T47D (cell line): ENCODE measurements at regions not wholly inside any gene's neighbourhood (a gene's known extent, or its start where the extent isn't known, plus 50 kb on each side); places are given as distances from the start of the nearest gene placed in this dataset.
"Not testable (repeated sequence)": the region's sequence is repeated elsewhere in the genome, so short reads cannot be mapped to it uniquely, and the experiment has no call there.

Source experiments
- DNase-seq, 2 experiments: peaks; one replicate each; pipeline versions ENCODE4 v3.0.0 to v3.0.0-alpha.2; 2011 to 2012; ENCODE audit warnings: low read depth in 1 of 2, low spot score in 1 of 2
- JUND ChIP-seq: IDR thresholded peaks from 2 replicates; pipeline ENCODE4 v1.6.1; 2012; ENCODE audit warnings: low read depth
- in situ Hi-C: cut with HindIII; loops from 2 replicates; pipeline ENCODE4 v1.10.0; 2016; ENCODE audit warnings: low sequenced_read_pairs, low pct_unique_long_range_greater_than_20kb

DNA sequence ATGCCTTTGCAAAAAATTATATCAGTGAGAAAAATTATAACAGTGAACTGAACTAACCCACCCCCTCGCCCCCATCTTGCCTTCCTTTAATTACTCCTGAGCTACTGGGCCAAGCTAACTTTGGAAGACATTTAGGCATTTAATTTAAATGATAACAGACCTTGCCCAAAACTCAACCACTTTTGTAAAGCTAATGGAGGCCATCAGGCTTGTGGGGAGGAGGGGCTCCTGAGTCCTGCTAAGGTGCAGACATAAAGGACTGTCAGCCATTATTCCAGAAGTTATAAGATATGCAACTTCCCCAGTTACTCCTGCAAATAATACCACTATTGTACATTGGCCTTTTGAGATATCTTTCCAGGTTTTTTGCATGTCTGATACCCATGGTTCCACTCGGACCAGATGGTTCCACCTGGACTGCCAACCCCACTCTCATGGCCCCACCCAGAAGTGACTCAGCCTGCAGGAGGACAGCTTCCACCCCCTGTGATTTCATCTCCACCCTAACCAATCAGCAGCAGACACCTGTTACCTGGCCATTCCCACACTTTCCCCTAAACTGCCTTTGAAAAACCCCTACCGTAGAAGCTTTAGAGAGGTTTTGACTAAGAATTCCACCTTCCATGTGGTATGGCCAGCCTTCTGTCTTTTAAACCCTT, 805.4 kb upstream of the CDH6 start:
- no peak for DNase-seq
- in situ Hi-C loops: no loop called here
- no peak for TF ChIP-seq JUND

DNA sequence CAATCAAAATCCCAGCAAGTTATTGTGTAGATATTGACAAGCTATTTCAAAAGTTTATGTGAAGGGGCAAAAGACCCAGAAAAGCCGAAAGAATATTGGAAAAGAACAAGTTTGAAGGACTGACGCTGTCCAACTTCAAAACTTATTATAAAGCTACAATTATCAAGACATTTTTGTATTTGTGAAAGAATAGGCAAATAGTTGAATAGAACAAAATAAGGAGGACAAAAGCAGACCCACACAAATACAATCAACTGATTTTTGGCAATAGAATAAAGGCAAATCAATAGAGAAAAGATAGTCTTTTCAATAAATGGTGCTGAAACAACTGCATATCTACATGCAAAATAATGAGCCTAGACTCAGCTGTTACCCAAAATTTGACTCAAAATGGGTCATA, 807.7 kb upstream of the CDH6 start:
- in situ Hi-C loops: no loop called here
- no peak for DNase-seq
- no peak for TF ChIP-seq JUND

DNA sequence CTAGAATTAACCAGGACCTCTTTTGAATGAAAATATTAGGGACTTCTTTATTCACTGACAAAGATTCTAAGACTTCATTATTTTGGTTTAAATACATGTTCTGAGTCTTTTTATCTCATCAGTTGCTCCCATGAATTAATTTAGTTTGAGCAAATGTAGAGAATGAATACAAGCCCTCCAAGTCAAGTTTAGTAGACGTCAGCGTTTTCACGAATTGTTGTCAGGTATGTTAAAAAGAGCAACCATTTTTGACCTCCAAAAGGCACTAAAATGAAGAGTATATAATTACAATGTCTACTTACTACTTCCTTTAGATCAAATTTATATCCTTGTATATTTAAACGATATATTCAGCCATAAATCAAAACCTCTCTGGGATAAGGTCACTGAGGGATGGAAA, 809.3 kb upstream of the CDH6 start:
- no peak for DNase-seq
- in situ Hi-C loops: no loop called here
- TF ChIP-seq JUND: no peak

DNA sequence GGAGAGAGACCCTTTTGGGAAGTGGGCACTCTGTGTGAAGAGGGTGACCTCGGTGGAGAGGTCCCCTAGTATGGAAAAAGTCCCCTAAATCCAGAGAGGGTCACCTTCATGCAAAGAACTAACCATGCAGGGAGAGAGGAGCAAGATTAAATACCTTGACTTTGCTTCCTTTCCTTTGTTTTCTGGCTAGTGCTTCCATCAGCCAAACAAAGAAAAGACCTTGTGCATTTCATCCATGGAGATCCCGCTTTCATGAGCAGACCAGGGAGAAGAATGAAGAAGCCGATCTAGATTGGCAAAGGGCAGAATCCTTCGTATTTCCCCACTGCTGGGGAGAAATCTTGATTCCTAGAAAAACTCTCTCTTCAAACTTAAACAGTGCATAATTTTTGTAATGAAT, 813.3 kb upstream of the CDH6 start:
- in situ Hi-C loops: no loop called here
- no peak for DNase-seq
- TF ChIP-seq JUND: no peak

DNA sequence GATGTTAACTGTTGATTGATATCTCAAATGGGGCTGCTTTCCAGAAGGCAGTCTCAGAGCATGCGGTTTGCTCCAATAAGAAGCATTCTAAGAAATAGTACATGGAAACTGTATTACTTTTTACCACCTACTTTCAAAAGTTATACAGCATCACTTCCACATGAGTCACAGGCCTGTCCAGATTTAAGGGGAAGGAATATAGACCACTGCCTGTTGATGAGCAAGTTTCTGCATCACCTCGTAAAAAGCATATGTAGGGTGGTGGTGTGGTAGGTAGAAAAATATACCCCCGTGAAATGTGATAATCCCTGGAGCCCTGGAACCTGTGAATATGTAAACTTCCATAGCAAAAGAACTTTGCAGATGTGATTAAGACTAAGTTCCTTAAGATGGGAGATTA, 816.6 kb upstream of the CDH6 start:
- TF ChIP-seq JUND: no peak
- in situ Hi-C loops: no loop called here
- no peak for DNase-seq

DNA sequence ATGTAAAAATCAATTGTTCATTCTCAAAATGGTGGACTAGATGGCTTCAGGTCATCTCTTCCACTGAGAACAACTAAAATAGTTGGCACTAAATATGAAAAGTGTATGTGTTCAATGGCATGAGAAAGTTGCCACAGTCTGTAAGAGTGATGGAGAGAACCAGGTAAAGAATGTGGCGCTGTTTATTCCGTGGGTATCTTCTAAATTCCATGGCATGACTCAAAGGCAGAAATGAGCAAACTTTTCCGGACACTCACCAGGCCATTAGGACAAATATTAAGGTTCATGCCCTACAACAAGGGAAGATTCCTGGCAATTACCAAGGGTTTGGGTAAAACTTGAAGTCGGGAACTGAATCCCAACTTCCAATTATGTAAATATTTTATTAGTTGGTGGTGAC, 825.4 kb upstream of the CDH6 start:
- in situ Hi-C loops: no loop called here
- TF ChIP-seq JUND: no peak
- no peak for DNase-seq

DNA sequence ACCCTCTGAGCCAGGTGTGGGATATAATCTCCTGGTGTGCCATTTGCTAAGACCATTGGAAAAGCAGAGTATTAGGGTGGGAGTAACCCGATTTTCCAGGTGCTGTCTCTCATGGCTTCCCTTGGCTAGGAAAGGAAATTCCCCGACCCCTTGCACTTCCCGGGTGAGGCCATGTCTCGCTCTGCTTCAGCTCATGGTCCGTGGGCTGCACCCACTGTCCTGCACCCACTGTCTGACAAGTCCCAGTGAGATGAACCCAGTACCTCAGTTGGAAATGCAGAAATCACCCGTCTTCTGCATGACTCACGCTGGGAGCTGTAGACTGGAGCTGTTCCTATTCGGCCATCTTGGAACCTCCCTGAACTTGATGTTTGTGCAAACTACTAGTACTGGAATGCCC, 828.5 kb upstream of the CDH6 start:
- in situ Hi-C loops, DNase-seq: not testable (repeated sequence)

DNA sequence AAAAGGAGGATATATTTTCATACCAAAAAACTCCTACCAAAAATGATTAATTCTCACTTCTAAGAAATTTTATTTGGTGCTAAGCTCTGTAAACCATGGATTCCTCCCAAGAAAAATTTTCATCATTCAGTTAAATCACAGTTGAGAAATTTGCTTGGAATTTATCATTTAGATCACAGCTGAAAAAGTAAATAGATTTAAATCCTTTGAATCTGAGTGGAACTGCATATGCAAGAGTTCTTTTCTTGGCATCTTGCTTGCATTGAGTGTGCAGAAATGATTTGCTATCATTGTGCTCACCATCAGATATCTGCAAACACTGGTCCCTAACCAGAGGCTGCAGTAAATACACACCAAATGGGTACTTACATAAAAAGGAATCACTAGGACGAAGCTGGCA, 836.1 kb upstream of the CDH6 start:
- no peak for DNase-seq
- in situ Hi-C loops: no loop called here
- TF ChIP-seq JUND: no peak

DNA sequence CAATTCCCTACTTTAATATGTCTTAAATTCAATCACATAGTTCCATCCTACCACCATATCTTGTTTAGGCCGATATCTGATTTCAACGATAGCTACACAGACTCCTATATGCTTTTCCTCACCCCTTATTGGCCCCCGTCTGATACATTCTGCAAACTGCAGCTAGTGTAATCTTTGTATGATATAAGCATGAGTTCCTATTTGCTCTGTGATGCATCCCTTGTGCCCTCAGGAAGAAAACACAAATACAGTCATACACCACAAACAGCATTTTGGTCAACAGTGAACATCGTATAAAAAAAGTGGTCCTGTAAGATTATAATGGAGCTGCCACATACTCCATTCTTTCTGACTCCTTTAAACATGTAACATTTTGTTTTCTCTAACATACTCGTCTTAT, 837.8 kb upstream of the CDH6 start:
- in situ Hi-C loops: no loop called here
- no peak for DNase-seq
- no peak for TF ChIP-seq JUND

DNA sequence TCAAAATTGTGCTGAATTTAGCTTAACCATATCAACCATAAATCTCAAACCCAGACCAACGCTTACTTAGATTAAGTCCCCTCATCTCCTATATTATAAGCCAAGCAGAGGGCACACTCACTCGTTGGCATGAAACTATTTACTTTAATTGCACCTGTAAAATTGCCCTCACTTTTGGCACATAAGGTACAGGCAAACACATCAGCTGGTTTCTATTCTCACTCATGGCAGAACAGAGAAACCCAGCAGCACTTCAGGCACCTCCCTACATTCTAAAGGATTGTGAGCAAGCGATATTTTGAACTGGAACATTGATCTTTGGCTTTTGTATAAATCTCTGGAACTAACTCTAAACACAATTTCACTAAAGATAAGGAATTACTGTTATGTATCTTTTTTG, 845.6 kb upstream of the CDH6 start:
- DNase-seq: no peak
- in situ Hi-C loops: no loop called here
- TF ChIP-seq JUND: no peak

DNA sequence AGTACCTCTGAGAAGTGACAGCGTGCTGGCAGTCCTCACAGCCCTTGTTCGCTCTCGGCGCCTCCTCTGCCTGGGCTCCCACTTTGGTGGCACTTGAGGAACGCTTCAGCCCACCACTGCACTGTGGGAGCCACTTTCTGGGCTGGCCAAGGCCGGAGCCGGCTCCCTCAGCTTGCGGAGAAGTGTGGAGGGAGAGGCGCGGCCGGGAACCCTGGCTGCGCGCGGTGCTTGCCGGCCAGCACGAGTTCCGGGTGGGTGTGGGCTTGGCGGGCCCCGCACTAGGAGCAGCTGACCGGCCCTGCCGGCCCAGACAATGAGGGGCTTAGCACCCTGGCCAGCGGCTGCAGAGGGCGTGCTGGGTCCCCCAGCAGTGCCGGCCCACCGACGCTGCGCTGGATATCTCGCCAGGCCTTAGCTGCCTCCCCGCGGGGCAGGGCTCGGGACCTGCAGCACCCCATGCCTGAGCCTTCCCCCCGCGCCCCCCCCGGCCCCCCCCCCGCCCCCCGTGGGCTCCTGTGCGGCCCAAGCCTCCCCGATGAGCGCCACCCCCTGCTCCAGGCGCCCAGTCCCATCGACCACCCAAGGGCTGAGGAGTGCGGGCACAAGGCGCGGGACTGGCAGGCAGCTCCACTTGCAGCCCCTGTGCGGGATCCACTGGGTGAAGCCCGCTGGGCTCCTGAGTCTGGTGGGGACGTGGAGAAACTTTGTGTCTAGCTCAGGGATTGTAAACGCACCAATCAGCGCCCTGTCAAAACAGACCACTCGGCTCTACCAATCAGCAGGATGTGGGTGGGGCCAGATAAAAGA, 847.7 kb upstream of the CDH6 start:
- in situ Hi-C loops, DNase-seq: not testable (repeated sequence)

DNA sequence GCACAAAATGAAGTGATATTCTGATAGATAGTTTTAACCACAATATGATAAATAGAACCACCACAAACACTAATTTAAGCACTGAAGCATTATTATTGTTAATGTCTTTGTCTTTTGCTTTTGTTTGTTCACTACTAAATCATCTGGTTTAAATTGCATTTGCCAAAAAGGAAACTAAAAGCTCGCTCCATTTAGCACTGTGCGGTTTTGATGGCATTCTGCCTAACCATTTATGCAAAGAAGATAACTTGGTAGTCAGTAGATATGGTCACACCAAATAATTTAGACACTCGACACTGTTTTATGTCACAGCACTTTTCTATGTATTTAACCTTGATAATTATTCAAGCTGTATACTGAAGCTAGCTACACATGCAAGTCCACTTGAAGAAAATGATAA, 849.8 kb upstream of the CDH6 start:
- DNase-seq: no peak
- in situ Hi-C loops: no loop called here
- no peak for TF ChIP-seq JUND

DNA sequence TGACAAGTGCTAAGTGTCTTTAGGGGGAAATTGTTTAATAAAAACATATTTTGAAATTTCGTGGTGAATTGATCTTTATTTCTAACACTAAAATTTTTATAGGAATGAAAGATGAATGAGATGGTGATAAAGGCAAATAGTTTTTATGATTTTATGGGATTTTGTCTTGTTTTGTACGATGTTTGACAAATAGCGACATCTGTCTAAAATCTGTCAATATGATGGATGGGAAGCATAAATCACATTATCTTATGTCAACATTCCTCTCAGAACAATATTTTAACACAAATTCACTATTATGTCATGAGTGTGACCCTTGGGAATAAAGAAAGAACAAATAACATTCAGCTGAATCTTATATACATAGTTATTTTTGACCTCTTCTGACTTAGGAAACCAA, 852.0 kb upstream of the CDH6 start:
- no peak for TF ChIP-seq JUND
- in situ Hi-C loops: no loop called here
- DNase-seq: no peak
